NCI-H748 treated with DMSO at 0.1 percent for 48 hours (cell line): ENCODE measurements at regions not wholly inside any gene's neighbourhood (a gene's known extent, or its start where the extent isn't known, plus 50 kb on each side); places are given as distances from the start of the nearest gene placed in this dataset.

Experiments
- DNase-seq: peaks from one replicate; lab custom pipeline; 2025; lab: John Stamatoyannopoulos, UW

GRCh38 chr14:26395726-26396125, 202.1 kb downstream of the NOVA1 start:
- no peak for DNase-seq

- peak; percentile 76 for DNase-seq
Observed at GRCh38 chr14:26394150-26394810, 203.6 kb downstream of the NOVA1 start.

- no peak for DNase-seq
Observed at GRCh38 chr14:26392498-26392897, 205.3 kb downstream of the NOVA1 start.

DNA sequence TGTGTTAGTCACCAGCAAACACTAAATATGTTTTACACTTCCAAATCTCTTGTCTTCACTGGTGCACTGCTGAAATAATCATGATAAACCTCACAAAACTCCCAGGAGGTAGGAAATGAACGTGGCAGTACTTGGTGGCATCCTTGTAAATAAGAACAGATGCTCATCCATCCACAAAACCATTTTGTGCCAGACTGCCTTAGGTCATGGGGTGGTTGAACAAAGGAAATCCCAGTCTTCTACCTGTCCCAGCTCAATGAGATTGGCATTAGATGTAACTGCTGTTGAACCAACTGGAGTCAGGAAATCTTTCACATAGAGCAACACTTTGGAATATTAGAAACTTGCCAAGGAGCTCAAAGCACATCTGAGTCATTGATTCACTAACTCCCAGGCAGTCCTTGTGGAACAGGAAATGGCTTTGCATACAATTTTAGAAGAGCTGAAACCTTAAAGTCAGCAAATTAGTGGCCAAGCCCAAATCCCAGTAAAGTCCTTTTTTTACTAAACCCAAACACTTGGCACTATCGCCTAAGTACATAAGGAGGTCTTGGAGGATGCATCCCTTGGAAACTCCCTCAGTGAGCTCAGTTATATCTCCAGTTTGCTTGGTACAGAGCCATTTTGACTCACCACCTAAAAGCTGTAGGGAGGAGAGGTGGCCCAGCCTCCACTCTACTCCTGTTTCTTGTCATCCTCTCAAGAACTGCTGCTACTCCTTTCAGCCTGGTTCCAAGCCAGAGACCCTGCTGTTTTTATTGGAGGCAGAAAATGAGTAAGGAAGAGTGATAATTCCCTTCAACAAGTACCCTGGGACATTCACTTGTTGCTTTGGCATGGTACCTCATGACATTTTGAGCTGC, 208.0 kb downstream of the NOVA1 start:
- no peak for DNase-seq

DNA sequence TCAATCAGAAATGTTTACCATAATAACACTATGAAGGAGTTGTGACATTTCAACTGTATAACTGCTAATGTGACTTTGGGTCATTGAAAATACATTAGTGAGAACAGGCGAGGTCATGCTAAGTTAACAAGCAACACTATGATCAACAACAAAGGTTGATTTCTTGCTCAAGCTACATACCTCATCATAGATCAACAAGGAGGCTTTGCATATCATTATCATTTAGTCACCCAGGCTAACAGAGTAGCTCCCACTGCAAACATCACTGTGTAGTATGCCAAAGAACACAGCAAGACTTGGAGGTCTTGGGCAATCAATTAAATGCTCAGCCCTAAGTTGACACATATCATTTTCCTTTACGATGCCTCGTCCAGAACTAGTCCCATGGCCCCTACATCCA, 212.5 kb downstream of the NOVA1 start:
- no peak for DNase-seq

GRCh38 chr14:26382901-26383685, 214.7 kb downstream of the NOVA1 start:
- DNase-seq = no peak

- no peak for DNase-seq
Observed at GRCh38 chr14:26381405-26381804, 216.4 kb downstream of the NOVA1 start.

DNA sequence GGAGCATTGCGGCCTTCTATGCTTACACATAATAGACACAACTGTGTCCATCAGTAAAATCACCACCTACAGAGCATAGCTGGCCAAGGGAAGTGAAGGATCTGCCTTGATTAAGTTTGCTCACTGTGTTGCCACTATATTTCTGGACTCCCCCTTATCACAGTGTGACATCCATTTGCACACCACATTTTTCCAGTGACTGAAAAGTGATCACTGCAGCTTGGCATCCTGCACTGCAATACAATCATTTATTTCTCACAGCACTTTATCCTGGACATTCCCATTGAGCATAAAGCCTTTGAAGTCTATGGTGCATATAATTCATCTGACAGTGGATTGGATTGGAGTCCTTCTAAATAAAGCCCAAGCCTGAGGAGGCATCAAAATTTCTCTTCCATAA, 217.2 kb downstream of the NOVA1 start:
- no peak for DNase-seq

GRCh38 chr14:26379951-26380350, 217.9 kb downstream of the NOVA1 start:
- no peak for DNase-seq

DNA sequence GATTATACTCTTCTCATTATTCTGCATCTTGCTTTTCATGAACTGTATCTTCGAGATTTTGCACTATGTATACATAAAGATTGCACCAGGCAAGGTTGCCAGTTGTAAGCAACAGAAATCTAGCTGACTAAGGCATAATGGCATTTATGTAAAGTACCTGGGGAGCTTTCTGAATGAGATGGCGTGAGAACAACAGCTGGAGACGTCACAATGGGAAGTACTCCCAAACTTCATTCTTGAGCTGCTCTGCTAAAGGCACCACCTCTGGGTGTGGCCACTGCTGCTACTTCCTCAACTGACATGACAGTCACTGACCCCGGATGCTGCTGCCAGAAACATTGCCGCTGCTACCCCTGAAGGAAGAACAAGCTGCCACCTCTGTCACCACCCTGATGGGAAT, 220.7 kb downstream of the NOVA1 start:
- no peak for DNase-seq

GRCh38 chr14:26370115-26370514, 227.7 kb downstream of the NOVA1 start:
- DNase-seq = peak; percentile 12

GRCh38 chr14:26363689-26364088, 234.1 kb downstream of the NOVA1 start:
- no peak for DNase-seq

GRCh38 chr14:26344596-26344995, 253.2 kb downstream of the NOVA1 start:
- DNase-seq = no peak

- DNase-seq = no peak
Observed at GRCh38 chr14:26339381-26339780, 258.5 kb downstream of the NOVA1 start.

- DNase-seq = no peak
Observed at GRCh38 chr14:26338231-26338630, 259.6 kb downstream of the NOVA1 start.

DNA sequence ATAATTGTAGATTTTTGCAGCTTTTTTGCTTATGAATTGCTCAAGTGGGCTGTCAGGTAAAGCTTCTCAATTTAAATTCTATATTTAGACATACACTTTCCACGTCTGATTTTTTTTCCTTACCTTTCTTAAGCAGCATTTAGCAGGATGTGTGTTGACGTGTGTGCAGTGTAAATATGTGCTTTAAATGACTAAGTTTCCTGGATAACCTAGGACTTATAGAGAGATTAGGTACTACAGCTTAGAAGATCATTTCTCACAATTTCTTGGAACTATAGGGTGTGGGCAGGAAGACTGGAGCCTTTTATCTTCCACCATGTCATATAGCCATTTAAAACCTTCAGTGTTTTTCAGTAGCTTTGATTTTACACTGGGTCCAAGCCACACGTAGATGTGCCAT, 263.5 kb downstream of the NOVA1 start:
- no peak for DNase-seq

GRCh38 chr14:26332966-26333365, 264.9 kb downstream of the NOVA1 start:
- DNase-seq = no peak

DNA sequence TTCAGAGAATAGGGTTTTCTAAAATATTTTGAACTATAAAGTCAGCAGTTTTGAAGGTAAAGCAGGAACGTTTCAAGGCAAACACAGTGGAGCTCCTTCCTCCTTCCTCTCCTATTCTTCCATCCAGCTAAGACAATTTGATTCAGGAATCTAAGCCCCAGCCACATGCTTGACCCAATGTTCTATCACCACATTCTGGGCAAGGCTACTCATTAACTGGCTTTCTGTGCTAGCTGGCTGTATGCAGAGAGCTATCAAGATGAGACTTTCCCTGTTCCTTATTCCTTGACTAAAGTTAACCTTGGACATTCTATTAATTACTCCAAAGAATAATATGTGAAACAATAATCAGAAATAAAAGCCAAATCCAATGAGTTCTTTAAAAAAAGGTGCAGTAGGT, 266.9 kb downstream of the NOVA1 start:
- no peak for DNase-seq

- DNase-seq = no peak
Observed at GRCh38 chr14:26328791-26329190, 269.0 kb downstream of the NOVA1 start.

- DNase-seq = peak; percentile 87
Observed at GRCh38 chr14:26323869-26324268, 274.0 kb downstream of the NOVA1 start.

DNA sequence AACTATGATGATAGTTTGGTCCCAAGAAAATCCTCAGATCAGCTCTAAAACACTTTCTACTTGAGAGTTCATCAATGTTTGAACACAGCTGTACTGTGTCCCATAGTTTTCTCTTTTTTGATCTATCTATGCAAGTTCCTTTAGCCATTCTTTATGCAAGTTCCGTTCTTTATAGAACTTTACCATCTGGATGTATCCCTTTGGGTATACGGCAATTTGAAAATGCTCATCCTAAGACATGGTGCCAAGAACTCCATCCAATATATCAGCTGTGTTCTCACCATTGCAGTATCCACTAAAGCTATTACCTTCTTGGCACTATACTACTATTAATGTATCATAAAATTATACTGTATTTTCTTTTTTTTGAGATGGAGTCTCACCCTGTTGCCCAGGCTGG, 276.9 kb downstream of the NOVA1 start:
- no peak for DNase-seq

DNA sequence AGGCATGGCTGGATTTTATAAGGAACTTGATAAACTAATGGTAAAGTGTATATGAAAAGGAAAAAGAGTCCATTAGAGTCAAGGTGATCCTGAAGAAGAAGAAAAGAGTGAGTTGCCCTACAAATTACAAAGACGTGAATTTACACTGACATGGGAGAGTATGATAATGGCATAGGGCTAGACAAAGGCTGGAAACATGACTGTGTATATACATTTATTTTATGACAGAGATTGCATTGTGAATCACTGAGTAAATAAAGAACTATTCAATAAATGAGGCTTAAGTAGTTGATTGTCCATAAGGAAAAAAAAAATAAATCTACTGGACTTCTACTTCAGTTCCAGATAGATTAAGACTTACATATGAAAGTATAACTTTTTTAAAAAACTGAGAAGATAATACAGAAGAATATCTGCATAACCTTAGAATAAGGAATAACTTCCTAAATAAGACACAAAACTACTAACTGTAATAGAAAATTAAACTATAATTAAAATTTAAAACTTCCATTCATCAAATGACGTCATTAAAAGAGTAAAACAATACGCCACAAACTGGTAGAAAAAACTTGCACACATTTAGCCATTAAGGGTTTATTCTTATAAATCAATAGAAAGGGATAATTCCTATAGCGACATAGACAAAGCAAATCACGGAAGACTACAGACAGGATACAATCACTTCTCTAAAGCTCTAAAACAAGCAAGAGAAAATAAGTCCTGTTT, 278.5 kb downstream of the NOVA1 start:
- peak; percentile 93 for DNase-seq
